Activated CD8-positive, alpha-beta memory T cell treated with anti-CD3 and anti-CD28 coated beads for 36 hours (primary cell): ENCODE measurements at regions not wholly inside any gene's neighbourhood (a gene's known extent, or its start where the extent isn't known, plus 50 kb on each side); places are given as distances from the start of the nearest gene placed in this dataset.

Source experiments
- CTCF ChIA-PET: fragments of 350-600 bp; sonication (Branson Sonifier 250); formaldehyde crosslinking; loops from one replicate; lab custom pipeline; 2021; ENCODE audit warnings: antibody characterized with exemption; lab: Charles Lee
- POLR2A ChIA-PET: fragments of 350-600 bp; sonication (Branson Sonifier 250); formaldehyde crosslinking; loops from one replicate; lab custom pipeline; 2021; ENCODE audit warnings: antibody characterized with exemption; lab: Charles Lee

GRCh38 chr22:48883211-48883960 is 944.3 kb downstream of the BRD1 start:
- CTCF ChIA-PET: no interaction called here

GRCh38 chr22:48882636-48883200 is 945.0 kb downstream of the BRD1 start:
- ChIA-PET POLR2A (no interaction called here), CTCF (no interaction called here)

More at GRCh38 chr22:48883211-48883960, 944.3 kb downstream of the BRD1 start:
- POLR2A ChIA-PET: no interaction called here

- CTCF ChIA-PET: no interaction called here
- POLR2A ChIA-PET: no interaction called here
These were observed 946.2 kb downstream of the BRD1 start for GRCh38 chr22:48881326-48881980.

GRCh38 chr22:48880749-48881148 is 946.9 kb downstream of the BRD1 start:
- CTCF ChIA-PET: no interaction called here
- POLR2A ChIA-PET: no interaction called here

- ChIA-PET POLR2A (no interaction called here), CTCF (no interaction called here)
These were observed 950.7 kb downstream of the BRD1 start for GRCh38 chr22:48876951-48877350.

GRCh38 chr22:48874956-48875355 is 952.7 kb downstream of the BRD1 start:
- ChIA-PET CTCF (no interaction called here), POLR2A (no interaction called here)

GRCh38 chr22:48873191-48873520 is 954.5 kb downstream of the BRD1 start:
- ChIA-PET CTCF (no interaction called here), POLR2A (no interaction called here)

GRCh38 chr22:48872271-48873190 is 955.1 kb downstream of the BRD1 start:
- ChIA-PET CTCF (no interaction called here), POLR2A (no interaction called here)

GRCh38 chr22:48871176-48871840 is 956.4 kb downstream of the BRD1 start:
- ChIA-PET POLR2A (no interaction called here), CTCF (no interaction called here)

- CTCF ChIA-PET: no interaction called here
These were observed 957.2 kb downstream of the BRD1 start for GRCh38 chr22:48870436-48870835.

GRCh38 chr22:48869788-48870187 is 957.9 kb downstream of the BRD1 start:
- ChIA-PET CTCF (no interaction called here), POLR2A (no interaction called here)

More at GRCh38 chr22:48870436-48870835, 957.2 kb downstream of the BRD1 start:
- POLR2A ChIA-PET: no interaction called here

- ChIA-PET CTCF (no interaction called here), POLR2A (no interaction called here)
These were observed 958.5 kb downstream of the BRD1 start for GRCh38 chr22:48869161-48869560.

- ChIA-PET CTCF (no interaction called here), POLR2A (no interaction called here)
These were observed 959.1 kb downstream of the BRD1 start for GRCh38 chr22:48868554-48868953.

- ChIA-PET POLR2A (no interaction called here), CTCF (no interaction called here)
These were observed 959.8 kb downstream of the BRD1 start for GRCh38 chr22:48867891-48868290.

GRCh38 chr22:48866906-48867681 is 960.6 kb downstream of the BRD1 start:
- POLR2A ChIA-PET: no interaction called here
- CTCF ChIA-PET: interaction anchor here (0.6 kb wide), 1 partner anchor 682 kb away, joined by 3 read pairs; no protein-coding TSS in a partner anchor

- POLR2A ChIA-PET: no interaction called here
- CTCF ChIA-PET: no interaction called here
These were observed 962.9 kb downstream of the BRD1 start for GRCh38 chr22:48864748-48865147.

GRCh38 chr22:48863965-48864528 is 963.6 kb downstream of the BRD1 start:
- ChIA-PET CTCF (no interaction called here), POLR2A (no interaction called here)

- POLR2A ChIA-PET: no interaction called here
- CTCF ChIA-PET: no interaction called here
These were observed 967.1 kb downstream of the BRD1 start for GRCh38 chr22:48860557-48860956.
